ENCODE measurements at regions not wholly inside any gene's neighbourhood (a gene's known extent, or its start where the extent isn't known, plus 50 kb on each side); places are given as distances from the start of the nearest gene placed in this dataset.

DNA sequence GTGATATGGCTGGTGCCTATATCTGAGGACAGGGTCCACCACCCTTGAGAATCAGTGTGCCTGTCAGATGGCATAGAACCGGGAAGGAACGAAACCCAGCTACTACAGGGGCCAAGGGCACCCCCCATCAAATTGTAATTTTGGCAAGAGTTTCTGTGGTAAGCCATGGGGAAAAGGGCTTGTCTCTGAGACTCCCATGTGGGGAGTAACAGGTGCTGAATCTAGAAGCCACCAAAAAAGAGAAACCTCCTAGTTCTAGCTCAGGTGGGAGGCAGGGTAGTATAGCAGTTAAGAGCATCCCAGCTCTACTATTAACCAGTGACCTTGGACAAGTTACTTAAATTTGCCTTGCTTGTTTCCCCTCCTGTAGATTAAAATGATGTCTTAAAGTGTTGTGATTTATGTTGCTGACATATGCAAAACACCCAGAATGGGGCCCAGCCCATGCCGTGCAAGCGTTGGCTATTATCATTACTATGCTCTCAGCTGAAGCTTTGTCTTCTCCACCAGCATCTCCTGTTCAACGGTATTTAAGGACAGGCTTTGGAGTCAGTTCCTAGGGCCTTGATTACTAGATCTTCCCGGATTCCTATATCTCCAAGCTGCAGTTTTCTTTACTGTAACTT lies 210.7 kb upstream of the NLRP1 start:
- TF ChIP-seq, protein P1, sequence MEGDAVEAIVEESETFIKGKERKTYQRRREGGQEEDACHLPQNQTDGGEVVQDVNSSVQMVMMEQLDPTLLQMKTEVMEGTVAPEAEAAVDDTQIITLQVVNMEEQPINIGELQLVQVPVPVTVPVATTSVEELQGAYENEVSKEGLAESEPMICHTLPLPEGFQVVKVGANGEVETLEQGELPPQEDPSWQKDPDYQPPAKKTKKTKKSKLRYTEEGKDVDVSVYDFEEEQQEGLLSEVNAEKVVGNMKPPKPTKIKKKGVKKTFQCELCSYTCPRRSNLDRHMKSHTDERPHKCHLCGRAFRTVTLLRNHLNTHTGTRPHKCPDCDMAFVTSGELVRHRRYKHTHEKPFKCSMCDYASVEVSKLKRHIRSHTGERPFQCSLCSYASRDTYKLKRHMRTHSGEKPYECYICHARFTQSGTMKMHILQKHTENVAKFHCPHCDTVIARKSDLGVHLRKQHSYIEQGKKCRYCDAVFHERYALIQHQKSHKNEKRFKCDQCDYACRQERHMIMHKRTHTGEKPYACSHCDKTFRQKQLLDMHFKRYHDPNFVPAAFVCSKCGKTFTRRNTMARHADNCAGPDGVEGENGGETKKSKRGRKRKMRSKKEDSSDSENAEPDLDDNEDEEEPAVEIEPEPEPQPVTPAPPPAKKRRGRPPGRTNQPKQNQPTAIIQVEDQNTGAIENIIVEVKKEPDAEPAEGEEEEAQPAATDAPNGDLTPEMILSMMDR (IDR thresholded peaks at IDR 0.05; ENCODE audit: low read depth, low read length, missing input control) = no peak
- TF ChIP-seq SP1 (IDR thresholded peaks at IDR 0.05) = no peak
- TF ChIP-seq EGR1 (IDR thresholded peaks at IDR 0.05; ENCODE audit: low read depth in 2 of 2) = no peak
- TF ChIP-seq GABPA (IDR thresholded peaks at IDR 0.05 in 1 of 2, conservative IDR thresholded peaks at IDR 0.05 in 1 of 2) = no peak
- no peak for TF ChIP-seq YY1 (IDR thresholded peaks at IDR 0.05)
- TF ChIP-seq RAD21 (IDR thresholded peaks at IDR 0.05) = no peak
- TF ChIP-seq TAF1 (conservative IDR thresholded peaks at IDR 0.05) = no peak
- TF ChIP-seq, protein P2, sequence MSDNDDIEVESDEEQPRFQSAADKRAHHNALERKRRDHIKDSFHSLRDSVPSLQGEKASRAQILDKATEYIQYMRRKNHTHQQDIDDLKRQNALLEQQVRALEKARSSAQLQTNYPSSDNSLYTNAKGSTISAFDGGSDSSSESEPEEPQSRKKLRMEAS (IDR thresholded peaks at IDR 0.05) = no peak
